ENCODE measurements at regions not wholly inside any gene's neighbourhood (a gene's known extent, or its start where the extent isn't known, plus 50 kb on each side); places are given as distances from the start of the nearest gene placed in this dataset.
"Not testable (repeated sequence)": the region's sequence is repeated elsewhere in the genome, so short reads cannot be mapped to it uniquely, and the experiment has no call there.

- DNase-seq: no peak
Measured at GRCh38 chr2:66103581-66103980, 331.3 kb upstream of the MEIS1 start.

- no peak for DNase-seq
Measured at GRCh38 chr2:66101206-66101605, 333.7 kb upstream of the MEIS1 start.

- DNase-seq: no peak
Measured at GRCh38 chr2:66095820-66096345, 339.0 kb upstream of the MEIS1 start.

GRCh38 chr2:66094689-66095088, 340.2 kb upstream of the MEIS1 start:
- DNase-seq: not testable (repeated sequence)

GRCh38 chr2:66093371-66093770, 341.6 kb upstream of the MEIS1 start:
- DNase-seq: no peak

GRCh38 chr2:66084948-66085590, 349.9 kb upstream of the MEIS1 start:
- no peak for DNase-seq

GRCh38 chr2:66082581-66082980, 352.3 kb upstream of the MEIS1 start:
- DNase-seq: no peak

GRCh38 chr2:66080127-66080526, 354.8 kb upstream of the MEIS1 start:
- no peak for DNase-seq

GRCh38 chr2:66073172-66073571, 361.8 kb upstream of the MEIS1 start:
- DNase-seq: no peak

GRCh38 chr2:66070721-66071602, 364.0 kb upstream of the MEIS1 start:
- DNase-seq: no peak

GRCh38 chr2:66069937-66070720, 364.8 kb upstream of the MEIS1 start:
- DNase-seq: no peak

- DNase-seq: no peak
Measured at GRCh38 chr2:66066032-66066431, 368.9 kb upstream of the MEIS1 start.

GRCh38 chr2:66059332-66059731, 375.6 kb upstream of the MEIS1 start:
- DNase-seq: no peak

GRCh38 chr2:66058675-66059074, 376.2 kb upstream of the MEIS1 start:
- DNase-seq: no peak

- DNase-seq: no peak
Measured at GRCh38 chr2:66057844-66058243, 377.1 kb upstream of the MEIS1 start.

GRCh38 chr2:66050392-66050791, 384.5 kb upstream of the MEIS1 start:
- no peak for DNase-seq

GRCh38 chr2:66048667-66049066, 386.3 kb upstream of the MEIS1 start:
- no peak for DNase-seq

- no peak for DNase-seq
Measured at GRCh38 chr2:66041902-66042657, 392.8 kb upstream of the MEIS1 start.

- no peak for DNase-seq
Measured at GRCh38 chr2:66036948-66037347, 398.0 kb upstream of the MEIS1 start.

GRCh38 chr2:66034467-66034866, 400.5 kb upstream of the MEIS1 start:
- no peak for DNase-seq

- no peak for DNase-seq
Measured at GRCh38 chr2:66032226-66032775, 402.6 kb upstream of the MEIS1 start.

Data from muscle of arm (tissue), 1 donor.